K562 (cell line): ENCODE measurements at regions not wholly inside any gene's neighbourhood (a gene's known extent, or its start where the extent isn't known, plus 50 kb on each side); places are given as distances from the start of the nearest gene placed in this dataset.

ENCODE experiments used
- ATAC-seq: fragments of 200-7000 bp; cut with Tn5 transposase; 3 replicates; pipeline ENCODE4 v1.9.1; 2020; ENCODE audit warnings: moderate library complexity
- BruUV-seq: library from RNA; stranded (reverse); fragments of 400-500 nt; replicated peaks from 2 replicates; lab custom pipeline; 2021; lab: Mats Ljungman, UMichigan
- CTCF ChIA-PET: fragments of 300-600 bp; formaldehyde crosslinking; extraction: SDS; loops from one replicate; lab custom pipeline; 2021; ENCODE audit warnings: low intra/inter-chr PET ratio; lab: Yijun Ruan, JAX
- POLR2A ChIA-PET: fragments of 300-600, 350-650 bp; sonication (Branson Sonifier 250); formaldehyde crosslinking; extraction: SDS; loops from one replicate; lab custom pipeline; 2021; ENCODE audit warnings: antibody characterized with exemption, inconsistent platforms; lab: Yijun Ruan, JAX
- DNase-seq, 4 experiments: peaks; one replicate each; pipeline versions ENCODE4 v3.0.0 to v3.0.0-alpha.2; 2011 to 2018; ENCODE audit warnings: low spot score in 3 of 4, mixed read lengths in 3 of 4; ENCODE audit errors: extremely low read depth in 1 of 4
- FAIRE-seq: peaks from 2 replicates; lab custom pipeline; 2011; peaks lifted over from hg19 to GRCh38; lab: Jason Lieb, UNC
- H2AFZ ChIP-seq: 2 replicates; pipeline ENCODE4 v1.6.0; 2011; ENCODE audit warnings: low read depth, low read length, control low read depth, inconsistent platforms
- H3K27ac ChIP-seq: fragments of 200-600 bp; 3 replicates; pipeline ENCODE4 v1.8.0; 2011; ENCODE audit warnings: low read depth, mild to moderate bottlenecking, control low read depth, inconsistent platforms, low read length, moderate library complexity, mixed read lengths; ENCODE audit errors: extremely low read depth
- H3K27me3 ChIP-seq, 2 experiments: fragments of 300-600 bp in 1 of 2; 2 replicates in 1 of 2; 3 replicates in 1 of 2; pipeline versions ENCODE4 v1.6.0 to v1.8.0; 2011; ENCODE audit warnings: inconsistent platforms in 2 of 2, low read length in 2 of 2, mild to moderate bottlenecking in 1 of 2, mixed read lengths in 1 of 2, moderate library complexity in 1 of 2; ENCODE audit not compliant: control insufficient read depth in 2 of 2, insufficient read depth in 2 of 2
- H3K36me3 ChIP-seq: fragments of 300-600 bp; 3 replicates; pipeline ENCODE4 v1.8.0; 2011; ENCODE audit warnings: mild to moderate bottlenecking, low read length, inconsistent platforms; ENCODE audit not compliant: control insufficient read depth, insufficient read depth
- H3K4me1 ChIP-seq, 2 experiments: fragments of 200-600 bp in 1 of 2; replicated peaks in 1 of 2; 2 replicates in 1 of 2; 3 replicates in 1 of 2; pipeline versions ENCODE4 v1.5.1 to v1.8.0; 2011; ENCODE audit warnings: inconsistent platforms in 2 of 2, low read length in 2 of 2, mild to moderate bottlenecking in 1 of 2, mixed read lengths in 1 of 2, moderate library complexity in 1 of 2; ENCODE audit not compliant: control insufficient read depth in 2 of 2, insufficient read depth in 2 of 2
- H3K4me2 ChIP-seq: 2 replicates; pipeline ENCODE4 v1.6.1; 2011; ENCODE audit warnings: low read length, control low read depth, inconsistent platforms, mixed read lengths; ENCODE audit not compliant: insufficient read depth
- H3K4me3 ChIP-seq: fragments of 200-600 bp; sonication (generic), shearing (Covaris generic); 2 replicates; pipeline ENCODE4 v1.5.1; 2016; ENCODE audit warnings: control low read depth, inconsistent platforms
- H3K79me2 ChIP-seq: fragments of 200-600 bp; 3 replicates; pipeline ENCODE4 v1.8.0; 2011; ENCODE audit warnings: low read length, inconsistent platforms; ENCODE audit not compliant: control insufficient read depth, insufficient read depth
- H3K9ac ChIP-seq, 2 experiments: 2 replicates each; pipeline versions ENCODE4 v1.6.0 to v1.6.1; 2011; ENCODE audit warnings: low read depth in 2 of 2, low read length in 2 of 2, control low read depth in 1 of 2, inconsistent platforms in 1 of 2, mild to moderate bottlenecking in 1 of 2, mixed read lengths in 1 of 2; ENCODE audit not compliant: insufficient read depth in 1 of 2
- H3K9me1 ChIP-seq: one replicate; pipeline ENCODE4 v1.6.0; 2011; ENCODE audit warnings: inconsistent platforms, mild to moderate bottlenecking, low read length, moderate library complexity; ENCODE audit not compliant: control insufficient read depth, insufficient read depth
- H3K9me3 ChIP-seq: replicated peaks from 2 replicates; pipeline ENCODE4 v1.5.1; 2011; ENCODE audit warnings: low read depth, low read length, inconsistent platforms; ENCODE audit not compliant: control insufficient read depth, insufficient read depth
- H4K20me1 ChIP-seq: replicated peaks from 2 replicates; pipeline ENCODE4 v1.6.1; 2011; ENCODE audit warnings: low read length, inconsistent platforms, mixed read lengths; ENCODE audit not compliant: control insufficient read depth, insufficient read depth
- RFX5 ChIP-seq: IDR thresholded peaks from 2 replicates; pipeline ENCODE4 v1.6.1; 2011; ENCODE audit warnings: low read depth, mild to moderate bottlenecking, improper control_type of control experiment, low read length
- SETDB1 ChIP-seq: IDR thresholded peaks from one replicate; pipeline ENCODE4 v1.6.1; 2012; ENCODE audit warnings: low read length, control low read depth, inconsistent platforms
- ZNF780A ChIP-seq: fragments of 250-450 bp; sonication (Bioruptor Pico); IDR thresholded peaks from 2 replicates; pipeline ENCODE4 v1.5.0; 2021; ENCODE audit warnings: mild to moderate bottlenecking
- ZNF830 ChIP-seq: fragments of 250-450 bp; sonication (Bioruptor Pico); IDR thresholded peaks from 2 replicates; pipeline ENCODE4 v1.5.0; 2021; ENCODE audit warnings: mild to moderate bottlenecking
- WGBS: fragments of 100-300 bp; shearing (Covaris generic); methylation state at CpG from one replicate; pipeline ENCODE4 v1.1.6; 2016; ENCODE audit warnings: low coverage, mixed read lengths; ENCODE audit not compliant: insufficient coverage; ENCODE audit errors: missing lambda C conversion rate; 5-methylcytosine and 5-hydroxymethylcytosine counted together
- in situ Hi-C: fragments of 300-500 bp; cut with MboI; formaldehyde crosslinking; loops from 4 replicates; pipeline ENCODE4 v1.15.0; 2018; ENCODE audit warnings: inconsistent platforms, mixed read lengths
- intact Hi-C: fragments of 100-400 bp; cut with micrococcal nuclease; formaldehyde crosslinking; loops from 2 replicates; pipeline ENCODE4 v1.14.2; 2022
- TF ChIP-seq, protein P1 (sequence below): sonication (generic); formaldehyde crosslinking; IDR thresholded peaks from 2 replicates; pipeline ENCODE4 v1.8.0; 2022; ENCODE audit warnings: mild to moderate bottlenecking, missing genetic modification reagents
- TF ChIP-seq, protein P2 (sequence below), 2 experiments: fragments of 450-650 bp in 1 of 2; IDR thresholded peaks; 2 replicates each; pipeline ENCODE4 v1.6.1; 2011 to 2017; ENCODE audit warnings: low read depth in 2 of 2, antibody characterized with exemption in 1 of 2, borderline replicate concordance in 1 of 2, low read length in 1 of 2, mild to moderate bottlenecking in 1 of 2, mixed read lengths in 1 of 2; ENCODE audit not compliant: control insufficient read depth in 1 of 2

DNA sequence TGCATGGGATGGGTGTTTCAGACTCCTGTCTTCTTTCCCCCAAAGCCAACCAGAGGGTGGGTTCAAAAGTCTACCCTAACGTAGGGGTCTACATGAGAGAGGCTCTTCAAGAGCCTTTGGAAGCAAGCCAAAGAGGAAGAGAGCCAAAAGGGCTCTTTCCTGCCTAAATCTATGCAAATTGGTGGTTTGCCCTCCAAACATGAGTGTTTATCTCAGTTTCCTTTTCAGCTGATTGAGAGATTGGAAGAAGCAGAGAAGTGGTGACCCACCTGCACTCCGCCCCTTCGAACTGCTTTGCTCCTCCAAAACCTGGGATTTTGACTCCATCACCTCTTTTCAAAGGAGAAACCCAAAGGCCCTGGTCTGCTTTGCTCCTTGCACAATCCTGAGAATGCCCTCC is 65.4 kb upstream of the MAF start:
- TF ChIP-seq, protein P1, sequence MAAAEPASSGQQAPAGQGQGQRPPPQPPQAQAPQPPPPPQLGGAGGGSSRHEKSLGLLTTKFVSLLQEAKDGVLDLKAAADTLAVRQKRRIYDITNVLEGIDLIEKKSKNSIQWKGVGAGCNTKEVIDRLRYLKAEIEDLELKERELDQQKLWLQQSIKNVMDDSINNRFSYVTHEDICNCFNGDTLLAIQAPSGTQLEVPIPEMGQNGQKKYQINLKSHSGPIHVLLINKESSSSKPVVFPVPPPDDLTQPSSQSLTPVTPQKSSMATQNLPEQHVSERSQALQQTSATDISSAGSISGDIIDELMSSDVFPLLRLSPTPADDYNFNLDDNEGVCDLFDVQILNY (CRISPR knock-in tag): no peak
- TF ChIP-seq SETDB1: no peak
- TF ChIP-seq RFX5: no peak
- no peak for TF ChIP-seq ZNF780A (CRISPR knock-in tag)
- TF ChIP-seq ZNF830 (CRISPR knock-in tag): no peak
- TF ChIP-seq, protein P2, sequence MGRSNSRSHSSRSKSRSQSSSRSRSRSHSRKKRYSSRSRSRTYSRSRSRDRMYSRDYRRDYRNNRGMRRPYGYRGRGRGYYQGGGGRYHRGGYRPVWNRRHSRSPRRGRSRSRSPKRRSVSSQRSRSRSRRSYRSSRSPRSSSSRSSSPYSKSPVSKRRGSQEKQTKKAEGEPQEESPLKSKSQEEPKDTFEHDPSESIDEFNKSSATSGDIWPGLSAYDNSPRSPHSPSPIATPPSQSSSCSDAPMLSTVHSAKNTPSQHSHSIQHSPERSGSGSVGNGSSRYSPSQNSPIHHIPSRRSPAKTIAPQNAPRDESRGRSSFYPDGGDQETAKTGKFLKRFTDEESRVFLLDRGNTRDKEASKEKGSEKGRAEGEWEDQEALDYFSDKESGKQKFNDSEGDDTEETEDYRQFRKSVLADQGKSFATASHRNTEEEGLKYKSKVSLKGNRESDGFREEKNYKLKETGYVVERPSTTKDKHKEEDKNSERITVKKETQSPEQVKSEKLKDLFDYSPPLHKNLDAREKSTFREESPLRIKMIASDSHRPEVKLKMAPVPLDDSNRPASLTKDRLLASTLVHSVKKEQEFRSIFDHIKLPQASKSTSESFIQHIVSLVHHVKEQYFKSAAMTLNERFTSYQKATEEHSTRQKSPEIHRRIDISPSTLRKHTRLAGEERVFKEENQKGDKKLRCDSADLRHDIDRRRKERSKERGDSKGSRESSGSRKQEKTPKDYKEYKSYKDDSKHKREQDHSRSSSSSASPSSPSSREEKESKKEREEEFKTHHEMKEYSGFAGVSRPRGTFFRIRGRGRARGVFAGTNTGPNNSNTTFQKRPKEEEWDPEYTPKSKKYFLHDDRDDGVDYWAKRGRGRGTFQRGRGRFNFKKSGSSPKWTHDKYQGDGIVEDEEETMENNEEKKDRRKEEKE (IDR thresholded peaks at IDR 0.05; ENCODE audit: borderline replicate concordance in 1 of 2, control insufficient read depth in 1 of 2, low read depth in 2 of 2, low read length in 1 of 2): no peak
- in situ Hi-C loops: no loop called here

More for the DNA sequence above, 65.4 kb upstream of the MAF start:
- no peaks in the 10 kb centered on the region for H3K4me1 ChIP-seq
- peaks cover 2% of the 10 kb centered on the region; the same call in 1 of the 2 replicates for H3K9me3 ChIP-seq
- no peaks in the 10 kb centered on the region for H3K9me1 ChIP-seq
- no peak overlapping the region for H3K4me2 ChIP-seq
- BruUV-seq: no TSS peak
- 0% methylated on average over 3 of the region's 3 CpGs for WGBS
- H3K4me3 ChIP-seq: no peak overlapping the region
- H3K36me3 ChIP-seq: no peaks in the 10 kb centered on the region
- no peak for FAIRE-seq
- H4K20me1 ChIP-seq: no peaks in the 10 kb centered on the region
- no peak overlapping the region for H3K9ac ChIP-seq
- ChIA-PET POLR2A (no interaction called here), CTCF (no interaction called here)
- intact Hi-C loops: no loop called here
- ATAC-seq: no peak
- H3K27me3 ChIP-seq: no peaks in the 10 kb centered on the region; a peak in 1 of 5 replicates
- H2AFZ ChIP-seq: no peak overlapping the region
- DNase-seq: no peak
- no peak overlapping the region for H3K27ac ChIP-seq
- no peaks in the 10 kb centered on the region for H3K79me2 ChIP-seq
